Astrocyte (in vitro differentiated cells and primary cell): ENCODE measurements at regions not wholly inside any gene's neighbourhood (a gene's known extent, or its start where the extent isn't known, plus 50 kb on each side); places are given as distances from the start of the nearest gene placed in this dataset.

Experiments used
- EZH2 ChIP-seq: IDR thresholded peaks from 2 replicates; pipeline ENCODE4 v1.6.1; 2012; ENCODE audit warnings: mild to moderate bottlenecking, low read length, inconsistent platforms; ENCODE audit not compliant: insufficient read depth
- TF ChIP-seq, protein P1 (sequence below): IDR thresholded peaks from 2 replicates; pipeline ENCODE4 v1.5.1; 2011; ENCODE audit warnings: low read depth, mild to moderate bottlenecking, inconsistent platforms, low read length, moderate library complexity; ENCODE audit not compliant: insufficient read depth

DNA sequence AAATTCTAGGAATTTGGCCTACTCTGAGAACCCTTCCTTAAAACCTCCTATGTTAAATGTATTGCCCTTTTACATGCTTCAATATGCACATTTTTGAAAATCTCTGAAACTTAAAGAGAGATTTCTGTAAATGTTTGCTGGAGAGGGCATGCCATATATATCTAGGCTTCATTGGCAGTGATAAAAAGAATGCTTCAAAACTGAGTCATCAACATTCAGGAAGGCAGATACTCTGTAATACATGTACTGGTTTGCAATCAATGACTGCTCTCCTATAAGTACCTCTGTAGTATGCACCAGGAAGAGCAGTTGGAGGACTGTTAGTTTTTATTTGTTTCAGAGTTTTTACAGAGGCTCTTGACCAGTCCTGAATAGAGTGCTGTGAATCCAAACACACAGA, 739.9 kb downstream of the SLC16A7 start:
- no peak for TF ChIP-seq EZH2
- TF ChIP-seq, protein P1, sequence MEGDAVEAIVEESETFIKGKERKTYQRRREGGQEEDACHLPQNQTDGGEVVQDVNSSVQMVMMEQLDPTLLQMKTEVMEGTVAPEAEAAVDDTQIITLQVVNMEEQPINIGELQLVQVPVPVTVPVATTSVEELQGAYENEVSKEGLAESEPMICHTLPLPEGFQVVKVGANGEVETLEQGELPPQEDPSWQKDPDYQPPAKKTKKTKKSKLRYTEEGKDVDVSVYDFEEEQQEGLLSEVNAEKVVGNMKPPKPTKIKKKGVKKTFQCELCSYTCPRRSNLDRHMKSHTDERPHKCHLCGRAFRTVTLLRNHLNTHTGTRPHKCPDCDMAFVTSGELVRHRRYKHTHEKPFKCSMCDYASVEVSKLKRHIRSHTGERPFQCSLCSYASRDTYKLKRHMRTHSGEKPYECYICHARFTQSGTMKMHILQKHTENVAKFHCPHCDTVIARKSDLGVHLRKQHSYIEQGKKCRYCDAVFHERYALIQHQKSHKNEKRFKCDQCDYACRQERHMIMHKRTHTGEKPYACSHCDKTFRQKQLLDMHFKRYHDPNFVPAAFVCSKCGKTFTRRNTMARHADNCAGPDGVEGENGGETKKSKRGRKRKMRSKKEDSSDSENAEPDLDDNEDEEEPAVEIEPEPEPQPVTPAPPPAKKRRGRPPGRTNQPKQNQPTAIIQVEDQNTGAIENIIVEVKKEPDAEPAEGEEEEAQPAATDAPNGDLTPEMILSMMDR = no peak
